ENCODE measurements at regions not wholly inside any gene's neighbourhood (a gene's known extent, or its start where the extent isn't known, plus 50 kb on each side); places are given as distances from the start of the nearest gene placed in this dataset.

DNA sequence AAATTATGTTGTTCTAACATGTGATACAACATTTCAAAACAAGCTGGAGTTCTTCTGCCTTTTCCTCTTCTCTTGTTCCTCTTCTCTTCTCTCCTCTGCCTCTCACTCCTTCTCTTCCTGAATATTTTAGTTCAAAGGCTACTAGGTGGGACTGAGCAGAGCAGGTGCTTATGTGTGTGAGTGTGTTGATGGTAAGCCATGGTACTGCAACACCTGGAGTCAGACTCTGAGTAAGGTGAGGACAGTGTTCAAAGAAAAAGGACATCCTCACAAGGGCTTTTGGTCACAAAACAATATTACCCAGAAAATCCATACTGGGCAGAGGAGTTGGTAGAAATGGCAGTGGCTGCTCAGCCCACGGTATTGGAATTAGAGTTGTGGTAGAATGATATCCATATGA is 1188.7 kb downstream of the SLITRK1 start:
- Histone ChIP-seq H3K4me3 (no peak overlapping the region), H3K9me3 (no peaks in the 10 kb centered on the region), H3K27ac (no peak overlapping the region), H3K4me1 (no peaks in the 10 kb centered on the region), H3K4me2 (no peak overlapping the region)
- ChIA-PET POLR2A (no interaction called here), CTCF (no interaction called here)
- TF ChIP-seq JUNB (IDR thresholded peaks at IDR 0.05) (no peak), POLR2A (IDR thresholded peaks at IDR 0.05; ENCODE audit: low read length) (no peak), ATOH8 (CRISPR knock-in tag; IDR thresholded peaks at IDR 0.05; ENCODE audit: low read depth) (no peak), RARB (CRISPR knock-in tag; IDR thresholded peaks at IDR 0.05) (no peak)
- DNase-seq (ENCODE audit: low read depth in 1 of 2, low spot score in 1 of 2) (no peak), ATAC-seq (no peak), FAIRE-seq (no peak)
- WGBS (ENCODE audit: missing lambda C conversion rate), result 20% methylated on average over 1 of the region's 1 CpG

DNA sequence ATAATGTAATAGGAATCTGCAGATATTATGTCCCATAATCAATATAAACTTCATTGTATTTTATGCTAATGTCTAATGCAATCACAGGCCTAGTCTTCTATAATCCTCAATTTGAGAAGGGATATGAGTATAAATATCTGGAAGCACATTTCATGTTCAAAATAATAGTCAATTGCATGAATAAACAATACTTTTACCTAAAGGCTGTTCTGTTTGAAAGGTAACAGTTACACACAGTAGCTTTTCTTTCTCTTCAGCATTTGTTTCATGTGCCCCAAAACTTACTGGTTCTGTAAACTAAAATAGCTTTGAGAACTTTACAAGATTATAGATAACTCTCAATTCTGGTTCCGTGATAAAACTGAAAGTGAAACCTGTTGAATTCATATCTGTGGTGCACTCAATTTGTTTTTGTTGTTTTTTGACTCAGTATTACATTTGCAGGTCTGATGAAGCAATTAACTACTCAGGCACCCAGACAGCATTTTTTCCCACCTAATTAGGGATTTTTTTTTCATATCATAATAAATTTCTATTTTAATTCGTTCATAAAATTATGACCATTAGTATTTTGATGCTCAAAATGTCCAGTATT is 1193.8 kb downstream of the SLITRK1 start:
- WGBS (ENCODE audit: missing lambda C conversion rate), result 3% methylated on average over 2 of the region's 2 CpGs
- H3K4me2 ChIP-seq, result peak overlapping the region; percentile 53
- DNase-seq (ENCODE audit: low read depth in 1 of 2, low spot score in 1 of 2) (no peak), ATAC-seq (no peak), FAIRE-seq (no peak)
- H3K27ac ChIP-seq, result 0 out of 6 replicates have a peak overlapping the region, but pooled peaks of 1 of the 2 experiments have one; percentile 27
- TF ChIP-seq, protein P1, sequence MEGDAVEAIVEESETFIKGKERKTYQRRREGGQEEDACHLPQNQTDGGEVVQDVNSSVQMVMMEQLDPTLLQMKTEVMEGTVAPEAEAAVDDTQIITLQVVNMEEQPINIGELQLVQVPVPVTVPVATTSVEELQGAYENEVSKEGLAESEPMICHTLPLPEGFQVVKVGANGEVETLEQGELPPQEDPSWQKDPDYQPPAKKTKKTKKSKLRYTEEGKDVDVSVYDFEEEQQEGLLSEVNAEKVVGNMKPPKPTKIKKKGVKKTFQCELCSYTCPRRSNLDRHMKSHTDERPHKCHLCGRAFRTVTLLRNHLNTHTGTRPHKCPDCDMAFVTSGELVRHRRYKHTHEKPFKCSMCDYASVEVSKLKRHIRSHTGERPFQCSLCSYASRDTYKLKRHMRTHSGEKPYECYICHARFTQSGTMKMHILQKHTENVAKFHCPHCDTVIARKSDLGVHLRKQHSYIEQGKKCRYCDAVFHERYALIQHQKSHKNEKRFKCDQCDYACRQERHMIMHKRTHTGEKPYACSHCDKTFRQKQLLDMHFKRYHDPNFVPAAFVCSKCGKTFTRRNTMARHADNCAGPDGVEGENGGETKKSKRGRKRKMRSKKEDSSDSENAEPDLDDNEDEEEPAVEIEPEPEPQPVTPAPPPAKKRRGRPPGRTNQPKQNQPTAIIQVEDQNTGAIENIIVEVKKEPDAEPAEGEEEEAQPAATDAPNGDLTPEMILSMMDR (IDR thresholded peaks at IDR 0.05), result no peak
- TF ChIP-seq POLR2A (IDR thresholded peaks at IDR 0.05; ENCODE audit: low read length), result no peak
- no peak for TF ChIP-seq ATOH8 (CRISPR knock-in tag; IDR thresholded peaks at IDR 0.05; ENCODE audit: low read depth)
- TF ChIP-seq HMGXB4 (CRISPR knock-in tag; IDR thresholded peaks at IDR 0.05; ENCODE audit: borderline replicate concordance), result no peak
- TF ChIP-seq CEBPB (IDR thresholded peaks at IDR 0.05), result no peak
- TF ChIP-seq, protein P2, sequence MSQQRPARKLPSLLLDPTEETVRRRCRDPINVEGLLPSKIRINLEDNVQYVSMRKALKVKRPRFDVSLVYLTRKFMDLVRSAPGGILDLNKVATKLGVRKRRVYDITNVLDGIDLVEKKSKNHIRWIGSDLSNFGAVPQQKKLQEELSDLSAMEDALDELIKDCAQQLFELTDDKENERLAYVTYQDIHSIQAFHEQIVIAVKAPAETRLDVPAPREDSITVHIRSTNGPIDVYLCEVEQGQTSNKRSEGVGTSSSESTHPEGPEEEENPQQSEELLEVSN (IDR thresholded peaks at IDR 0.05; ENCODE audit: borderline replicate concordance, low read depth), result no peak
- TF ChIP-seq CBX8 (IDR thresholded peaks at IDR 0.05), result no peak
- no peak for TF ChIP-seq HOXB5 (CRISPR knock-in tag; IDR thresholded peaks at IDR 0.05)
- no peaks in the 10 kb centered on the region for H3K9me3 ChIP-seq
- POLR2A ChIA-PET, result no interaction called here
- no peaks in the 10 kb centered on the region for H3K4me1 ChIP-seq
- CTCF ChIA-PET, result no interaction called here
- peak overlapping the region; percentile 29; the same call in 2 of the 3 replicates for H3K4me3 ChIP-seq

DNA sequence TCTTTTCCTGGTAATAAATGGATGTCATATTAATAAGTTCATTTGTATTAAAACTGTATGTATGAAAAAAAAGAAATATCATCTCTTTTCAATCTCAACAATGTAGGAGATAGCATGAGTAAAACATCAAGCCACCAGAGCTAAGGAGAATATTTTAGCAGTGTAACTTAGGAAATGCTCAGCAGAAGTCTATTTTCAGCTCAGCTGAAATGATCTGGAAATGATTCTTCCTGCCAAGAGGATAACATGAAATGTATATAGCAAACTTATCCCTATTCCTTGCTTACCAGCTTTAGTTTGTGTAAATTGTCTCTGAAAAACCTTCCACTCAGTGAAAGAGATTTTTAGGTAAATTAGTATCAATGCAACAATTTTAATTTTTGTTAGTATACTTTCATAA is 1194.4 kb downstream of the SLITRK1 start:
- no peak for FAIRE-seq
- no peak overlapping the region for H3K4me3 ChIP-seq
- TF ChIP-seq POLR2AphosphoS2 (conservative IDR thresholded peaks at IDR 0.05; ENCODE audit: low read length), result no peak
- TF ChIP-seq REST (IDR thresholded peaks at IDR 0.05), result no peak
- no peak for TF ChIP-seq KDM1A (IDR thresholded peaks at IDR 0.05; ENCODE audit: low read depth)
- no peak for TF ChIP-seq SMC3 (IDR thresholded peaks at IDR 0.05)
- TF ChIP-seq CBX2 (IDR thresholded peaks at IDR 0.05; ENCODE audit: borderline replicate concordance, low read depth), result no peak
- TF ChIP-seq NR3C1 (IDR thresholded peaks at IDR 0.05), result no peak
- no peak for TF ChIP-seq EHF (CRISPR knock-in tag; IDR thresholded peaks at IDR 0.05)
- TF ChIP-seq, protein P3, sequence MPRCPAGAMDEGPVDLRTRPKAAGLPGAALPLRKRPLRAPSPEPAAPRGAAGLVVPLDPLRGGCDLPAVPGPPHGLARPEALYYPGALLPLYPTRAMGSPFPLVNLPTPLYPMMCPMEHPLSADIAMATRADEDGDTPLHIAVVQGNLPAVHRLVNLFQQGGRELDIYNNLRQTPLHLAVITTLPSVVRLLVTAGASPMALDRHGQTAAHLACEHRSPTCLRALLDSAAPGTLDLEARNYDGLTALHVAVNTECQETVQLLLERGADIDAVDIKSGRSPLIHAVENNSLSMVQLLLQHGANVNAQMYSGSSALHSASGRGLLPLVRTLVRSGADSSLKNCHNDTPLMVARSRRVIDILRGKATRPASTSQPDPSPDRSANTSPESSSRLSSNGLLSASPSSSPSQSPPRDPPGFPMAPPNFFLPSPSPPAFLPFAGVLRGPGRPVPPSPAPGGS (IDR thresholded peaks at IDR 0.05), result no peak

More for the DNA sequence above, 1194.4 kb downstream of the SLITRK1 start:
- no peaks in the 10 kb centered on the region for H3K9me3 ChIP-seq
- no peak overlapping the region for H3K27ac ChIP-seq
- no peaks in the 10 kb centered on the region for H3K4me1 ChIP-seq
- H3K4me2 ChIP-seq, result peak overlapping the region; percentile 53
- ATAC-seq (no peak), DNase-seq (ENCODE audit: low read depth in 1 of 2, low spot score in 1 of 2) (no peak)
- POLR2A ChIA-PET, result no interaction called here
- CTCF ChIA-PET, result no interaction called here

Data from A549 (cell line).